ENCODE measurements at regions not wholly inside any gene's neighbourhood (a gene's known extent, or its start where the extent isn't known, plus 50 kb on each side); places are given as distances from the start of the nearest gene placed in this dataset.

DNA sequence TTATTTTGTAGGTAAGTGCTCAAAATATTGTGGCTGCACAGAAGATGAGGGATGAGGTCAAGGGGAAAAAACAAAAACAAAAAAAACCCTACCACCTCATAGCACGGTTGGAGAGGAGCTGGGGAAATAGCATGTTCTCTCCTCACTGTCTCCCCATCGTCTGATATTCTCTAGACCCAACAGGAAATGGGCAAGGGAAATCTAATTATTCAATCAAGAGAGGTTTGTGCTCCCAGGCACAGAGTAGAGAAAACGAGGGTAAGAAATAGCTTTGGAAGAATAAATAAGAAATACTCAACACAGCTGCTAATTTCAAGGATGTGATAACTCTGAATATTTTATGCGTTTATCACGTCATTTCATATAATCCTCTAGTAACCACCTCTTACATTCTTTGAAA lies 619.2 kb upstream of the GNPDA2 start (continued):
- TF ChIP-seq RAD21 (IDR thresholded peaks at IDR 0.05; ENCODE audit: insufficient read depth, low read depth, low read length): no peak
- no peak for TF ChIP-seq HDAC6 (IDR thresholded peaks at IDR 0.05; ENCODE audit: unreplicated experiment)
- no peak for TF ChIP-seq STAT1 (conservative IDR thresholded peaks at IDR 0.05)
- TF ChIP-seq EP300 (IDR thresholded peaks at IDR 0.05; ENCODE audit: borderline replicate concordance in 1 of 2, control insufficient read depth in 1 of 2, low read depth in 2 of 2, low read length in 2 of 2): no peak
- TF ChIP-seq WRNIP1 (IDR thresholded peaks at IDR 0.05; ENCODE audit: borderline replicate concordance, low read depth, low read length): no peak
- TF ChIP-seq HCFC1 (IDR thresholded peaks at IDR 0.05; ENCODE audit: low read length): no peak
- no peak for TF ChIP-seq YBX1 (IDR thresholded peaks at IDR 0.05)
- TF ChIP-seq, protein P1, sequence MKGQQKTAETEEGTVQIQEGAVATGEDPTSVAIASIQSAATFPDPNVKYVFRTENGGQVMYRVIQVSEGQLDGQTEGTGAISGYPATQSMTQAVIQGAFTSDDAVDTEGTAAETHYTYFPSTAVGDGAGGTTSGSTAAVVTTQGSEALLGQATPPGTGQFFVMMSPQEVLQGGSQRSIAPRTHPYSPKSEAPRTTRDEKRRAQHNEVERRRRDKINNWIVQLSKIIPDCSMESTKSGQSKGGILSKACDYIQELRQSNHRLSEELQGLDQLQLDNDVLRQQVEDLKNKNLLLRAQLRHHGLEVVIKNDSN (IDR thresholded peaks at IDR 0.05; ENCODE audit: borderline replicate concordance, extremely low read length, insufficient read depth, low read depth, low read length): no peak

DNA sequence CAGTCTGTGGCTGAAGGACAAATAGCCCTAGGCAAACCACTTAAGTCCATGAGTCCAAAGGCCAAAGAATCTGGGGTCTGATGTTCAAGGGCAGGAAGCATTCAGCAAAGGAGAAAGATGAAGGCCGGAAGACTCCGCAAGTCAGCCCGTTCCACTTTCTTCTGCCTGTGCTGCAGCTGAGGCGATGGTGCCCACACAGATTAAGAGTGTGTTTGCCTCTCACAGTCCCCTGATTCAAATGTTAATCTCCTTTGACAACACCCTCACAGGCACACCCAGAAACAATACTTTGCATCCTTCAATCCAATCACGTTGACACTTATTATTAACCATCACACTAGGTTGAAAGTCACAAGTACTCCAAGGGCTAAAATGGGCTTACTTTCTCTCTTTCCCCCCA lies 605.4 kb upstream of the GNPDA2 start:
- Histone ChIP-seq H3K27ac (ENCODE audit: control insufficient read depth, insufficient read depth) (no peak overlapping the region), H3K4me2 (ENCODE audit: control insufficient read depth, insufficient read depth) (no peak overlapping the region), H3K4me3 (no peak overlapping the region), H3K4me1 (ENCODE audit: control insufficient read depth, insufficient read depth, low read length) (no peaks in the 10 kb centered on the region), H4K20me1 (ENCODE audit: control insufficient read depth, insufficient read depth) (no peaks in the 10 kb centered on the region), H2AFZ (ENCODE audit: control insufficient read depth, low read depth, low read length) (no peak overlapping the region), H3K79me2 (ENCODE audit: control insufficient read depth, insufficient read depth, low read length) (no peaks in the 10 kb centered on the region), H3K36me3 (ENCODE audit: control insufficient read depth in 2 of 2, insufficient read depth in 2 of 2, low read length in 1 of 2) (no peaks in the 10 kb centered on the region), H3K27me3 (replicated peaks in 1 of 2; ENCODE audit: control insufficient read depth in 2 of 2, insufficient read depth in 2 of 2, low read length in 1 of 2) (no peaks in the 10 kb centered on the region), H3K9ac (ENCODE audit: control insufficient read depth, insufficient read depth, low read length) (no peak overlapping the region), H3K9me3 (replicated peaks; ENCODE audit: control insufficient read depth, insufficient read depth, low read length) (no peaks in the 10 kb centered on the region)
- BruUV-seq (replicated peaks): no TSS peak
- FAIRE-seq (no peak), ATAC-seq (no peak), DNase-seq (ENCODE audit: low read depth, low spot score) (no peak)
- CTCF ChIA-PET: no interaction called here
- in situ Hi-C loops (cut with MboI): no loop called here
- SMC1A ChIA-PET (ENCODE audit: uncharacterized antibody, unreplicated experiment): no interaction called here
- TF ChIP-seq ZBED1 (IDR thresholded peaks at IDR 0.05; ENCODE audit: borderline replicate concordance): no peak
- TF ChIP-seq, protein P2, sequence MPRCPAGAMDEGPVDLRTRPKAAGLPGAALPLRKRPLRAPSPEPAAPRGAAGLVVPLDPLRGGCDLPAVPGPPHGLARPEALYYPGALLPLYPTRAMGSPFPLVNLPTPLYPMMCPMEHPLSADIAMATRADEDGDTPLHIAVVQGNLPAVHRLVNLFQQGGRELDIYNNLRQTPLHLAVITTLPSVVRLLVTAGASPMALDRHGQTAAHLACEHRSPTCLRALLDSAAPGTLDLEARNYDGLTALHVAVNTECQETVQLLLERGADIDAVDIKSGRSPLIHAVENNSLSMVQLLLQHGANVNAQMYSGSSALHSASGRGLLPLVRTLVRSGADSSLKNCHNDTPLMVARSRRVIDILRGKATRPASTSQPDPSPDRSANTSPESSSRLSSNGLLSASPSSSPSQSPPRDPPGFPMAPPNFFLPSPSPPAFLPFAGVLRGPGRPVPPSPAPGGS (IDR thresholded peaks at IDR 0.05; ENCODE audit: borderline replicate concordance, insufficient read depth, low read depth, low read length, poor library complexity, severe bottlenecking): no peak
- no peak for TF ChIP-seq IRF4 (IDR thresholded peaks at IDR 0.05; ENCODE audit: low read depth, low read length)
- no peak for TF ChIP-seq HCFC1 (IDR thresholded peaks at IDR 0.05; ENCODE audit: low read length)
- no peak for TF ChIP-seq ZNF217 (IDR thresholded peaks at IDR 0.05)
- RAD21 ChIA-PET (ENCODE audit: unreplicated experiment): no interaction called here
- POLR2A ChIA-PET: no interaction called here
- WGBS (ENCODE audit: insufficient coverage, insufficient replicate concordance, low lambda C conversion rate, missing lambda C conversion rate): 77% methylated on average over 5 of the region's 5 CpGs
- intact Hi-C loops (cut with micrococcal nuclease; ENCODE audit: unreplicated experiment): no loop called here

Data from GM12878 (cell line).